Loucy (cell line): ENCODE measurements at regions not wholly inside any gene's neighbourhood (a gene's known extent, or its start where the extent isn't known, plus 50 kb on each side); places are given as distances from the start of the nearest gene placed in this dataset.

ENCODE experiments used
- CTCF ChIP-seq: fragments of 200-600 bp; sonication (generic); conservative IDR thresholded peaks from 2 replicates; pipeline ENCODE4 v1.5.1; 2014; ENCODE audit warnings: mild to moderate bottlenecking, antibody characterized with exemption, low read length
- EZH2phosphoT487 ChIP-seq: fragments of 200-600 bp; IDR thresholded peaks from 2 replicates; pipeline ENCODE4 v1.6.1; 2018; ENCODE audit warnings: antibody characterized with exemption, mild to moderate bottlenecking, moderate library complexity, borderline replicate concordance

- TF ChIP-seq CTCF (no peak), EZH2phosphoT487 (no peak)
These were observed 67.4 kb upstream of the CLDN5 start for GRCh38 chr22:19591568-19591967.
